Keratinocyte (primary cell): ENCODE measurements at regions not wholly inside any gene's neighbourhood (a gene's known extent, or its start where the extent isn't known, plus 50 kb on each side); places are given as distances from the start of the nearest gene placed in this dataset.

ENCODE experiments used
- DNase-seq: peaks from one replicate; pipeline ENCODE4 v3.0.0-alpha.2; 2011; ENCODE audit warnings: low read depth, missing footprints, low spot score
- FAIRE-seq: peaks from 2 replicates; lab custom pipeline; 2011; peaks lifted over from hg19 to GRCh38; lab: Jason Lieb, UNC
- H2AFZ ChIP-seq: 2 replicates; pipeline ENCODE4 v1.6.0; 2012; ENCODE audit warnings: low read length, control low read depth, inconsistent platforms; ENCODE audit not compliant: control insufficient read depth
- H3K27ac ChIP-seq: 2 replicates; pipeline ENCODE4 v1.5.1; 2011; ENCODE audit warnings: low read length; ENCODE audit not compliant: control insufficient read depth, insufficient read depth
- H3K27me3 ChIP-seq: 3 replicates; pipeline ENCODE4 v1.6.0; 2011; ENCODE audit warnings: low read length; ENCODE audit not compliant: control insufficient read depth, insufficient read depth; ENCODE audit errors: extremely low read depth
- H3K36me3 ChIP-seq, 2 experiments: 2 replicates in 1 of 2; 3 replicates in 1 of 2; pipeline ENCODE4 v1.5.1; 2011; ENCODE audit warnings: low read length in 2 of 2, mild to moderate bottlenecking in 1 of 2; ENCODE audit not compliant: control insufficient read depth in 2 of 2, insufficient read depth in 2 of 2; ENCODE audit errors: extremely low read depth in 1 of 2
- H3K4me1 ChIP-seq: 3 replicates; pipeline ENCODE4 v1.5.1; 2011; ENCODE audit warnings: low read length; ENCODE audit not compliant: control insufficient read depth, insufficient read depth; ENCODE audit errors: extremely low read depth
- H3K4me2 ChIP-seq: 3 replicates; pipeline ENCODE4 v1.6.0; 2011; ENCODE audit warnings: low read depth, low read length; ENCODE audit not compliant: control insufficient read depth, insufficient read depth; ENCODE audit errors: extremely low read depth
- H3K4me3 ChIP-seq, 3 experiments: fragments of 200-600 bp in 1 of 3; sonication (generic) in 1 of 3; 2 replicates in 2 of 3; 3 replicates in 1 of 3; pipeline ENCODE4 v1.5.1; 2011 to 2016; ENCODE audit warnings: low read length in 3 of 3, mild to moderate bottlenecking in 3 of 3, control low read depth in 2 of 3, inconsistent platforms in 1 of 3, low read depth in 1 of 3, mixed read lengths in 1 of 3, mixed run types in 1 of 3, moderate library complexity in 1 of 3; ENCODE audit not compliant: control insufficient read depth in 2 of 3, insufficient read depth in 2 of 3; ENCODE audit errors: extremely low read depth in 1 of 3
- H3K79me2 ChIP-seq: 2 replicates; pipeline ENCODE4 v1.6.0; 2012; ENCODE audit warnings: low read length; ENCODE audit not compliant: control insufficient read depth, insufficient read depth
- H3K9ac ChIP-seq: 3 replicates; pipeline ENCODE4 v1.6.0; 2011; ENCODE audit warnings: low read length; ENCODE audit not compliant: control insufficient read depth, insufficient read depth; ENCODE audit errors: extremely low read depth
- H3K9me1 ChIP-seq: 3 replicates; pipeline ENCODE4 v1.6.0; 2011; ENCODE audit warnings: low read length; ENCODE audit not compliant: control insufficient read depth, insufficient read depth; ENCODE audit errors: extremely low read depth
- H3K9me3 ChIP-seq: 2 replicates; pipeline ENCODE4 v1.5.1; 2012; ENCODE audit warnings: low read depth, low read length; ENCODE audit not compliant: control insufficient read depth
- H4K20me1 ChIP-seq: 3 replicates; pipeline ENCODE4 v1.6.0; 2011; ENCODE audit warnings: low read length; ENCODE audit not compliant: control insufficient read depth, insufficient read depth; ENCODE audit errors: extremely low read depth
- CTCF ChIP-seq, 3 experiments: IDR thresholded peaks in 1 of 3; conservative IDR thresholded peaks in 1 of 3; optimal IDR thresholded peaks in 1 of 3; 2 replicates in 2 of 3; 3 replicates in 1 of 3; pipeline versions ENCODE3 to v1.5.1; 2011; ENCODE audit warnings: low read length in 3 of 3, mild to moderate bottlenecking in 3 of 3, moderate library complexity in 2 of 3, control low read depth in 1 of 3, inconsistent platforms in 1 of 3; ENCODE audit not compliant: insufficient read depth in 2 of 3; ENCODE audit errors: extremely low read depth in 1 of 3
- EZH2 ChIP-seq: IDR thresholded peaks from one replicate; pipeline ENCODE4 v1.6.1; 2012; ENCODE audit warnings: inconsistent platforms, mild to moderate bottlenecking, low read length, moderate library complexity
- dilution Hi-C: fragments of 300-500 bp; cut with MboI; formaldehyde crosslinking; loops from one replicate; pipeline ENCODE4 v1.7.0; 2020; ENCODE audit warnings: low sequenced_read_pairs; ENCODE audit not compliant: extremely low pct_ligation_motif_present

GRCh38 chr3:182637350-182638110 is 155.8 kb upstream of the ATP11B start:
- H3K9ac ChIP-seq: no peak overlapping the region
- peaks cover 2% of the 10 kb centered on the region for H3K9me3 ChIP-seq
- no peaks in the 10 kb centered on the region for H3K36me3 ChIP-seq
- H3K4me1 ChIP-seq: peaks cover 34% of the 10 kb centered on the region
- dilution Hi-C loops: no loop called here
- no peaks in the 10 kb centered on the region for H3K27me3 ChIP-seq
- FAIRE-seq (peak; percentile 13), DNase-seq (no peak)
- H3K27ac ChIP-seq: peak overlapping the region; percentile 32
- H3K4me3 ChIP-seq: no peak overlapping the region
- no peak for TF ChIP-seq EZH2
- no peak for TF ChIP-seq CTCF (optimal IDR thresholded peaks at IDR 0.05 in 1 of 3, IDR thresholded peaks at IDR 0.05 in 1 of 3, conservative IDR thresholded peaks at IDR 0.05 in 1 of 3; ENCODE audit: extremely low read depth in 1 of 3, insufficient read depth in 2 of 3, low read length in 3 of 3)
- peak overlapping the region; percentile 54 for H3K4me2 ChIP-seq
- no peak overlapping the region for H2AFZ ChIP-seq
- no peaks in the 10 kb centered on the region for H3K9me1 ChIP-seq
- no peaks in the 10 kb centered on the region for H4K20me1 ChIP-seq
- H3K79me2 ChIP-seq: no peaks in the 10 kb centered on the region

- Histone ChIP-seq H3K4me3 (no peak overlapping the region), H3K27ac (no peak overlapping the region), H3K4me2 (no peak overlapping the region), H3K79me2 (no peaks in the 10 kb centered on the region), H3K27me3 (no peaks in the 10 kb centered on the region), H3K36me3 (no peaks in the 10 kb centered on the region), H2AFZ (peak overlapping the region; percentile 79), H3K9ac (no peak overlapping the region), H3K9me3 (peaks cover 2% of the 10 kb centered on the region), H3K4me1 (peaks cover 14% of the 10 kb centered on the region), H4K20me1 (no peaks in the 10 kb centered on the region), H3K9me1 (no peaks in the 10 kb centered on the region)
- DNase-seq: no peak
- dilution Hi-C loops: no loop called here
- no peak for TF ChIP-seq EZH2
- TF ChIP-seq CTCF (optimal IDR thresholded peaks at IDR 0.05 in 1 of 3, IDR thresholded peaks at IDR 0.05 in 1 of 3, conservative IDR thresholded peaks at IDR 0.05 in 1 of 3; ENCODE audit: extremely low read depth in 1 of 3, insufficient read depth in 2 of 3, low read length in 3 of 3): no peak
- no peak for FAIRE-seq
Measured at GRCh38 chr3:182644013-182644412, 149.3 kb upstream of the ATP11B start.
